HG03175 (cell line): ENCODE measurements at regions not wholly inside any gene's neighbourhood (a gene's known extent, or its start where the extent isn't known, plus 50 kb on each side); places are given as distances from the start of the nearest gene placed in this dataset.

Experiments
- ATAC-seq: cut with Tn5 transposase; IDR thresholded peaks from one replicate; pipeline ENCODE4 v1.9.1; 2021; ENCODE audit warnings: mild to moderate bottlenecking, moderate library complexity; ENCODE audit not compliant: unreplicated experiment

GRCh38 chr20:20834008-20834407, 121.6 kb upstream of the RALGAPA2 start:
- no peak for ATAC-seq

GRCh38 chr20:20832715-20833114, 120.3 kb upstream of the RALGAPA2 start:
- no peak for ATAC-seq

- ATAC-seq = no peak
Observed at GRCh38 chr20:20831794-20832193, 119.3 kb upstream of the RALGAPA2 start.

- no peak for ATAC-seq
Observed at GRCh38 chr20:20829681-20830080, 117.2 kb upstream of the RALGAPA2 start.

- no peak for ATAC-seq
Observed at GRCh38 chr20:20827992-20828597, 115.7 kb upstream of the RALGAPA2 start.

DNA sequence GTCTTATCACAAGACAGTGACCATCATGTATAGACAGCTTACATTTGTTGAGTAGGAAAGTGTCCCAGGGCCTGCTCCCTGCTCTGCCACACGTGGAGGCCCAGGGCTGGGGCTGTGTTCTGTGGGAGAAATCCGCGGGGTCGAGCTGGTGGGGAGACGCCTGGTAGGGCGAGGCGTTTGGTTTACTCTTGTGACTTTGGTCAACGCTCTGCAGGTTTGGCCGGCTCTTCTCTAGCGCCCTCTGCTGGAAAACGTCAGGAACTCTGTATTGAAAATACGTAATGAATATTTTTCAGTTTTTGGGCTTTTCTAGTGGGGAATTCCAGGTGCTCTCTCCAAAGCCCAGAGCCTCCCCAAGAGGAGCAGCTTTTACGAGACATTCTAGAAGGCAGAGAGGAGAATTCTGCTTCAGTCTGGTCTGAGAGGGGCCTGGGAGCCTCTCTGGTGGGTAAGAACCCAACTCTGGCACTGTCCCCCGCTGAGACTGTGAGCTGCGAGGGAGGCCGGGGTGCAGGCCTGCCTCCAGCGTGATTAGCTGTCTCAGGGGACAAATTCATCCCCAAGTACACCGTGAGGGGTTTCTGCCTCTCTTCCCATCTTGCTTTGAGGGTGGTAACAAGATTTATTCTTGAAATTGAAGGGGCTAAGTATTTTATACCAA, 112.6 kb upstream of the RALGAPA2 start:
- peak; percentile 55 for ATAC-seq

DNA sequence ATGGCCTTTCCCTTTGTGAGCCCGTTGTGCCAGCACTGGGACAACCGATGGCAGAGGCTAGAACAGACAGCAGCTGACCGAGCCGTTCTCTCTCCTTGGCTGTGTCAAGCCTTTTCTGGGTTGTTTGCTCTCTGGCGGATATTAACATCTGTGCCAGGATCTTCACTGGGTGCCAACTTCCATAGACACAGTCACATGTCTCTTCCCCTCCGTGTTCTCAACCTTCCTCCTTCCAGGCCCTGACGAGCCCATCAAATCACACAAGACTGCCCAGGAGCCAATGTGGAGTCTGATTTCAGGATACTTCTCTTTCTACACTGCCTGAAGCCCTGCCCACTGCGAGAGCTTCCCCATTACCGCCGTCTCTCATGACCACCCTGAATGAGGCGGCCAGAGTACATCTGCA, 111.0 kb upstream of the RALGAPA2 start:
- ATAC-seq = no peak

- ATAC-seq = no peak
Observed at GRCh38 chr20:20821484-20822260, 109.2 kb upstream of the RALGAPA2 start.

- no peak for ATAC-seq
Observed at GRCh38 chr20:20820785-20821483, 108.5 kb upstream of the RALGAPA2 start.

- ATAC-seq = no peak
Observed at GRCh38 chr20:20820104-20820503, 107.7 kb upstream of the RALGAPA2 start.

GRCh38 chr20:20816969-20817755, 104.7 kb upstream of the RALGAPA2 start:
- ATAC-seq = no peak

DNA sequence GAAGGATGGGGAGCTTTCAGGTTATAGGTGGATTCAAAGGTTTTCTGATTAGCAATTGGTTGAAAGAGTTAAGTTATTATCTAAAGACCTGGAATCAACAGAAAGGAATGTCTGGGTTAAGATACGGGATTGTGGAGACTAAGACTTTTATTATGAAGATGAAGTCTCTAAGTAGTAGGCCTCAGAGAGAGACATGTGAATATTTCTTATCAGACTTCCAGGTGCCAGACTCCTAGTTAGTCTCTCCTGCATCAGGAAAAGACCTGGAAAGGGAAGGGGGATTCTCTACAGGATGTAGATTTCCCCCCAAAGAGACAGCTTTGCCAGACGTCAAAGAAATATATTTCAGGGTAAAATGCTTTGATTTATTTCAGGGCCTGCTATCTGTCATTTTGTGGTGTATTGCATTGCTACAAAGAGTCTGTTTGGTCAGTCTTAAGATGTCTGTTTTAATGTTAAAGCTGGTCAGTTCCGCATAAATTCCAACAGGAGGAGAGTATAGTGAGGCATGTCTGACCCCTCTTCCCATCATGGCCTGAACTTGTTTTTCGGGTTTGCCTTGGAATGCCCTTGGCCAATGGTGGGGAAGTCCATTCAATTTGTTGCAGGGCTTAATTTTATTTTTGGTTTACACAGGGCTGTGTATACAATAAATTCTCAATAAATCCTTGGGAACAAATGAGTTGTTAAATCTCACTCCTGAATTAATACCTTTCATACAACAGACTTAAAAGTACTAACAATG, 103.4 kb upstream of the RALGAPA2 start:
- no peak for ATAC-seq

DNA sequence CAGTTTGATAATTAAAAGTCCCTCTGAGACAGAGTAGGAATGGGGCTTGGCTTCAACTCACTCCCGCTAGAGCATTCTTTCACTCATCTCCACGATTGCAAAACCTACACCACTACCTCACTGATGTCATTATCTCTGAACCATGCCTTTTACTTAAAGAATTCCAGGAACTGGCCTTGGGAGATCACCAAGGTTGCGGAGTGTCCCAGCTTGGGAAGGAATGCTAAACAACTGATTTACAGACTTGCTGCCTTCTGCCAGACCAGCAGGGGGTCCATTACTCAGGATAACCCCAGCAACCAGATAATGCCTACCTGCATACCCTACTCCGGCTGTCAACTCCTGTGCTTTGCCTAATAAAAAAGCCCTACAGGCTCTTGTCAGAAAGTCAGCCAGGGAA, 102.2 kb upstream of the RALGAPA2 start:
- no peak for ATAC-seq

DNA sequence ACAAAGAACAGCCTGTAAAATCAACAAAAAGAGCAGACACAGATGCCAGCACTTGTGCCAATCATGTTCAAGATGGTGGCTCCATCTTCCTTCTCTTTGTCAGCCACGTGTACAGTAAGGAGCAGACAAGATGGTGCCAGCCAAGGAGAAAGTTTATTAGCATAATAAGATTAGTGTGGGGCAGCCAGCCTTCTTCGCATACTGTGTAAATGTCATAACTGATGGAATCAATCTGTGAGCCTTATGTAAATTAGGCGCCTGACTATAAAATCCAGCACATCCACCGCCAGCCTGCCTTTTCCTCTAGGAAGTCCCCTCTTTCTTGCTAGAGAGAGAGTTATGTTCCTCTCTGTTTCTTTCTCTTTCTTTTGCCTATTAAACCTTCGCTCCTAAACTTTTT, 99.7 kb upstream of the RALGAPA2 start:
- no peak for ATAC-seq

- ATAC-seq = no peak
Observed at GRCh38 chr20:20808016-20808415, 95.6 kb upstream of the RALGAPA2 start.

GRCh38 chr20:20806121-20807095, 94.0 kb upstream of the RALGAPA2 start:
- no peak for ATAC-seq

DNA sequence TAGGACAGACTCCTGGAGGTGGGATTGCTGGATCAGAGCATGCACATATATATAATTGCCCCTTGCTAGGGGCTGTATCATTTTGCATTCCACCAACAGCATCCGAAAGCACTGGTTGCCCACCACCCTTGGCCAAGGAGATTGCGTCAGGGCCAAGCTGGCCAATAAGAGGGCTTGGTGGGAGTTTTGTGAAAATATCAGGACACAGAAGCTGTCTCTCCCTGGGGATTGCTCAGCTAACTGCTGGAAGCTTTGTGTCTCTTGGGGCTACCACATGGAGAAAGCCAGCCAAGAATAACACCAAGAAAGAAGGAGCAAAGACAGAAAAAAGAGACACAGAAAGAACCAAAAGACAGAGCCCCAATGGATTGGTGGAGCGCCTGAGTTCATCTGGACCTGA, 90.6 kb upstream of the RALGAPA2 start:
- ATAC-seq = no peak

DNA sequence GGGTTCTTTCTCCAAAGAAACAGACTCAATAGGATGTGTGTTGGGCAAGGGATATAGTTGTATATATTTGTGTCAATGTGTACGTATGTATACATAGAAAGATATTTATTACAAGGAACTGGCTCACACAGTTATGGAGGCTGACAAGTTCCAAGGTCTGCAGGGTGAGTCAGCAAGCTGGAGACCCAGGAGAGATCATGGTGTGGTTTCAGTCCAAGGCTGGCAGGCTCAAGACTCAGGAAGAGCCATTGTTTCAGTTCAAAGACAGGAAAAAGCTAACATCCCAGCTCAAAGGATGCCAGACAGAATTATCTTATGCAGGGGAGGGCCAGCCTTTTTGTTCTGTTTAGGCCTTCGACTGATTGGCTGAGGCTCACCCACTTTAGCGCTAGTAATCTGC, 89.9 kb upstream of the RALGAPA2 start:
- ATAC-seq = no peak
